ENCODE measurements at regions not wholly inside any gene's neighbourhood (a gene's known extent, or its start where the extent isn't known, plus 50 kb on each side); places are given as distances from the start of the nearest gene placed in this dataset.

DNA sequence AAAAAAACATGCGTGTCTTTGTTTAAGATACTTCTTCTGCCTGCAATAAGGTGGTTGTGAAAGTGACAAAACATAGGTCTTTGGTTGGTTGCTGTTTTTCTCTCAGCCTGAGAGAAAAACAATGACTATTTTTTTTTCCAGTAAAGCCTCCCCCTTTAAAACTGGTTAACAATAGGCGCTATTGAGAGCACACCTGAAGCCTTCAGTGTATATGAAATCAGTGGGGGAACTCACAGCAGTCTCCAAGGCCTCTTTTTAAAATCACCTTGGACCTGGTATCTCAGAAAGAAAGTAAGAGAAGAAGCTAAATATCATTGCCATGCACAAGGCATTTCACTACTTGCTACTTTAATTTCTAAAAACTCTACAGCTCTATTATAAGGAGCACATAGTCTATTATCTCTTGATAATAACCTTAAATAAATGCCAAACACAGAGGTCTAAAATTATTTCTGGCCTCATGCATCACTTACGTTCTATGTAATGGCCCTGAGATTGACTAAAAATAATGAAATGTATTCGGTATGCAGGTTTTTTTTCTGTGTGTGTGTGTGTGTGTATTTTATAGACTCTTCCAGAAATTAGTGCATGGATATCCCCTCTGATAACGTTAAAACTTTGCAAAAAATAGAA lies 544.4 kb downstream of the TDRD15 start:
- TF ChIP-seq, protein P1, sequence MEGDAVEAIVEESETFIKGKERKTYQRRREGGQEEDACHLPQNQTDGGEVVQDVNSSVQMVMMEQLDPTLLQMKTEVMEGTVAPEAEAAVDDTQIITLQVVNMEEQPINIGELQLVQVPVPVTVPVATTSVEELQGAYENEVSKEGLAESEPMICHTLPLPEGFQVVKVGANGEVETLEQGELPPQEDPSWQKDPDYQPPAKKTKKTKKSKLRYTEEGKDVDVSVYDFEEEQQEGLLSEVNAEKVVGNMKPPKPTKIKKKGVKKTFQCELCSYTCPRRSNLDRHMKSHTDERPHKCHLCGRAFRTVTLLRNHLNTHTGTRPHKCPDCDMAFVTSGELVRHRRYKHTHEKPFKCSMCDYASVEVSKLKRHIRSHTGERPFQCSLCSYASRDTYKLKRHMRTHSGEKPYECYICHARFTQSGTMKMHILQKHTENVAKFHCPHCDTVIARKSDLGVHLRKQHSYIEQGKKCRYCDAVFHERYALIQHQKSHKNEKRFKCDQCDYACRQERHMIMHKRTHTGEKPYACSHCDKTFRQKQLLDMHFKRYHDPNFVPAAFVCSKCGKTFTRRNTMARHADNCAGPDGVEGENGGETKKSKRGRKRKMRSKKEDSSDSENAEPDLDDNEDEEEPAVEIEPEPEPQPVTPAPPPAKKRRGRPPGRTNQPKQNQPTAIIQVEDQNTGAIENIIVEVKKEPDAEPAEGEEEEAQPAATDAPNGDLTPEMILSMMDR (conservative IDR thresholded peaks at IDR 0.05; ENCODE audit: low read depth, low read length), result no peak
- no peak for TF ChIP-seq POLR2A (IDR thresholded peaks at IDR 0.05; ENCODE audit: low read depth, low read length)
- no peak for TF ChIP-seq RAD21 (IDR thresholded peaks at IDR 0.05; ENCODE audit: low read length)
- no peak for TF ChIP-seq RFX5 (IDR thresholded peaks at IDR 0.05; ENCODE audit: low read depth, low read length)
- no peak for TF ChIP-seq BHLHE40 (IDR thresholded peaks at IDR 0.05; ENCODE audit: low read depth, low read length)
- no peak for TF ChIP-seq USF2 (IDR thresholded peaks at IDR 0.05; ENCODE audit: low read depth, low read length)
- no peak for TF ChIP-seq RCOR1 (IDR thresholded peaks at IDR 0.05; ENCODE audit: insufficient replicate concordance, low read length)
- TF ChIP-seq MXI1 (IDR thresholded peaks at IDR 0.05; ENCODE audit: borderline replicate concordance, low read depth, low read length), result no peak
- TF ChIP-seq CEBPB (IDR thresholded peaks at IDR 0.05; ENCODE audit: low read depth, low read length), result no peak
- no peak for TF ChIP-seq MAFK (IDR thresholded peaks at IDR 0.05; ENCODE audit: low read depth, low read length)
- no peak for TF ChIP-seq FOS (IDR thresholded peaks at IDR 0.05; ENCODE audit: low read depth, low read length)
- TF ChIP-seq CHD1 (IDR thresholded peaks at IDR 0.05; ENCODE audit: low read depth, low read length), result no peak
- TF ChIP-seq, protein P2, sequence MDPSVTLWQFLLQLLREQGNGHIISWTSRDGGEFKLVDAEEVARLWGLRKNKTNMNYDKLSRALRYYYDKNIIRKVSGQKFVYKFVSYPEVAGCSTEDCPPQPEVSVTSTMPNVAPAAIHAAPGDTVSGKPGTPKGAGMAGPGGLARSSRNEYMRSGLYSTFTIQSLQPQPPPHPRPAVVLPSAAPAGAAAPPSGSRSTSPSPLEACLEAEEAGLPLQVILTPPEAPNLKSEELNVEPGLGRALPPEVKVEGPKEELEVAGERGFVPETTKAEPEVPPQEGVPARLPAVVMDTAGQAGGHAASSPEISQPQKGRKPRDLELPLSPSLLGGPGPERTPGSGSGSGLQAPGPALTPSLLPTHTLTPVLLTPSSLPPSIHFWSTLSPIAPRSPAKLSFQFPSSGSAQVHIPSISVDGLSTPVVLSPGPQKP (IDR thresholded peaks at IDR 0.05; ENCODE audit: borderline replicate concordance, low read depth, low read length), result no peak

All from IMR-90 (cell line).